ENCODE measurements at regions not wholly inside any gene's neighbourhood (a gene's known extent, or its start where the extent isn't known, plus 50 kb on each side); places are given as distances from the start of the nearest gene placed in this dataset.

DNA sequence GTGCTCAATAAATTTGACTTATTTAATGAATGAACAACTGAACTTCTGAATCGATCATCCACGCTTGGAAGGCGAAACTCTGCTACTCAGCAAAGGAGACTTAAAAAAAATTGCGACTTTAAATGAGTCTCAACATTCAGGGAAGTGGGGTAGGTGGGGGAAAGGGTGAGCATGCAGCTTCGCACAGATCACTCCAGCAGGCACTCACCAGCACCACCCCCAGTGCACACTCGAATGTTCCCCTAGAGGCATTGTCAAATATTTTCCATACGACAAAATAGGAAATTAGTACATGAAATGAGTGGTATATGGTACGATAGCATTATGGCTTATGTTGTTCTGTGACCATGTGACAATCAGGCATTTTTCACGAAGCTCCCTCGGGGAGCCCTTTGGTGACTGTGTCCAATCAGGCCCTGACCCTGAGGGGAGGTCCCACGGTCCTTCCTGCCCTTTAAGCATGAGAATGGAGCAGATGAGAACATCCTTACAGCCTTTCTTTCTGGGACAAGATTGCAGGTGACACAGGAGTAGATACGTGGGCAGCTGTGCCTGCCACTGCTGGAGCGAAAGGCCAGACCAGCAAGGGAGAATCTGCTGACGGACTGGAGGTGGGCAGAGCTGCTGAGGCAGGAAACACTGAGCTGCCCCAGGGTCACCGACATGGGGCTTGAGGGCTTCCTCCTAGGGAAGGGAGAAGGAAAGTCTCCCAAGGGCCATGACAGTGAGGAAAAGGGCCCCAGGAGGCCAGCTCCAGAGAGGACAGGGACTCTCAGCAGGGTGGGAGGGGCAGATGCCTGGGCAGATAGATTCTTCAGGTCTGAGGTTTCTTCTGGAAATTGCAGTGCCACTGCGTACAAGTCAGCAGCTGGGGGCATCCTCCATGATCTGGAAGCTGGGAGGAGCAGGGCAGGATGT, 101.3 kb upstream of the ID2 start:
- ATAC-seq (replicated peaks) = no peak
- H3K27ac Mint-ChIP-seq = peak overlapping the region; percentile 52 to 72
- peaks cover 6% of the 10 kb centered on the region for H3K36me3 Mint-ChIP-seq (ENCODE audit: insufficient read depth)
- H3K9me3 Mint-ChIP-seq = no peaks in the 10 kb centered on the region
- H3K4me3 Mint-ChIP-seq = peak overlapping the region in 1 of 2 donors; percentile 33
- H3K4me1 Mint-ChIP-seq (ENCODE audit: low read depth in 2 of 2) = peaks cover 30 to 41% of the 10 kb centered on the region in 2 donors
- DNase-seq = no peak
- H3K27me3 Mint-ChIP-seq = no peaks in the 10 kb centered on the region

DNA sequence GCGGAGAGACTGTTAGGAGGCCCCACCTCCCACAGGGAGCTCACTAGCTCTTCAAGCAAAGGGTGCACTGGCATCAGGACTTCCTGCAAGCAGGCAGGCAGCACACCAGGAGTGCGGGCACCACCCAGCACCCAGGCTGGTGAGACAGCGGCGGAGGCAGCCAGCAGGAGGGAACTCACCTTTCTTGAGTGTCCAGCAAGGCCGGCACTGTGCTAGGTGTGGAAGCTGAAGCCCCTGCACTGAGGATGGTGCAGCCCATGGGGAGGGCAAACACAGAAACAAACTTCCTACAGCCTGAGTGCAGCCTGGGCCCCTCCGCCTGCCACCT, 100.7 kb upstream of the ID2 start:
- H3K4me1 Mint-ChIP-seq (ENCODE audit: low read depth in 2 of 2) = peaks cover 27 to 38% of the 10 kb centered on the region in 2 donors
- ATAC-seq (replicated peaks) = no peak
- no peaks in the 10 kb centered on the region for H3K27me3 Mint-ChIP-seq
- no peaks in the 10 kb centered on the region for H3K9me3 Mint-ChIP-seq
- H3K4me3 Mint-ChIP-seq = peak overlapping the region in 1 of 2 donors; percentile 33
- H3K27ac Mint-ChIP-seq = peak overlapping the region in 1 of 2 donors; percentile 72
- peaks cover 6% of the 10 kb centered on the region for H3K36me3 Mint-ChIP-seq (ENCODE audit: insufficient read depth)
- no peak for DNase-seq

DNA sequence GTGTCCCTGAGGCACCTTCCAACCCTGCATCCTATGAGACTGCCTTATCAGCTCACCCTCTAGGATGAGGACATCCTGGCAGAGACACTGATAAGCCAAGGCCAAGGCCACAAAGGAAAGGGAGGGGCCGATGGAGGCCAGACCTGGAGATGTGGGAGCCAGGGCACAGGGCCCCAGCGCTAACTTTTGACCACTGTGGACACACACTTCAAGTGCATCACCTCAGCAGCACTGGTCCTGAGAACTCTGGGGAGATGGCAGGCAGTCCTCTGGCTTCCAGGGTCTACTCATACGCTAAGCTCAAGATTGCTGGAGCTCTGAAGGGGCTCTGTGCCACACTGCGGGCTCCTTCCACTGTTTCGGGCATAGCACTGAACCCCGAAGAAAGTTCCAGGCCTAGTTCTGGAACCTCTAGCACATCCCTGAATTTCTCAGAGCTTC, 100.2 kb upstream of the ID2 start:
- no peak for DNase-seq
- Mint-ChIP-seq H3K27ac (peak overlapping the region in 1 of 2 donors; percentile 72), H3K36me3 (ENCODE audit: insufficient read depth) (peaks cover 6% of the 10 kb centered on the region), H3K4me3 (no peak overlapping the region), H3K9me3 (no peaks in the 10 kb centered on the region), H3K27me3 (no peaks in the 10 kb centered on the region), H3K4me1 (ENCODE audit: low read depth in 2 of 2) (peaks cover 23 to 36% of the 10 kb centered on the region in 2 donors)
- no peak for ATAC-seq (replicated peaks)

DNA sequence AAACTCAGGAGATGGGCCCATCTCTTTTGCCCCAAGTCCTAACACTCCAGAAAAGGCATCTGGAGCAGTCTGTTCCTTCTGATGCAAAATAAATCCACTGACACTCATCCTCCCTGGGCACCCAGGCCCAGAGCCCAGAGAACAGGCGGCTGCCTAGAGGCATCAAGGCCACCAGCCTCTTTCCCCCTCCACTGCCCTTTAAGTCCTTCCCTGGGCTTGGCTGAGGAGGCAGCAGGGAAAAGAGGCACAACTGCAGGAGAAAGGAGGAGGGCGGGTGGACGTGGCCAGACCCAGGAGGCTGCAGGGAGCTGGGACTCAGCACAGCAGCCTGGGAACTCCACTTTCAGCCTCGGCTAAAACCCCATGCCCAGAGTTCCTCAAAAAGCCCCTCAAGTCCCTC, 99.7 kb upstream of the ID2 start:
- H3K9me3 Mint-ChIP-seq = no peaks in the 10 kb centered on the region
- H3K27ac Mint-ChIP-seq = peak overlapping the region in 1 of 2 donors; percentile 38
- no peak for ATAC-seq (replicated peaks)

DNA sequence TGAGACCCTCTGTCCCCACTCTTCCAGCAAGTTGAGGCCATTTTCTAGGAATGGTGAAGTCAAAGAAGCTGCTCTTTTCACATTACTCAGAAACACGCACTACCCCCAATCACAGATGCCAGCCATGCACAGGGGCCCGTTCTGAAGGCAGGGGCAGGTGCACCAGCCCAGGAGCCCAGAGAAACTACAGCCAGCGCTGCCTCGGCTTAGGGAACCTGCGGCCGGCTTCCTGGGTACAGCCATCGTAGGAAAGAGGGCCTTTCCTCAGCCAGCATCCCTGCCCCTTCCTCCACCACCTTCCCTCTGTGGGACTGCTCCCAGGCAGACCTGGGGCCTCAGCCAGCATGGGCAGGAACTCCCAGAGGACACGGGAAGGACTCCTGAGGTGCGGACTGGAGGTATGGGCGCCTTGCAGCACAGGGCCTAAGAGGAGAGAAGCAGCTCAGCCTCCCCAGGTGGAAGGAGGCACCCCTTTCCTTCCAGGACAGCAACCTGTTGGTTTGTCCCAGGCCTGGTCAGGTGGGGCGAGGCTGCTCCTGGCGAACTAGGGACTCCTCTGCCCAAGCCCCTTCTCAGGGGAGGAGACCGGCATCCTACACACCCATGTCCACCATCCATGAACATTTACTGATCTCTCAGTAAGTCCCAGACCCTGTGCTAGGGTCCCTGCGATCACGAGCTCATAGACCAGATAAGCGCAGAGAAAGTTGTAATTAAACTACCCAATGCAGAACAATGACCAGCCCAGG, 99.0 kb upstream of the ID2 start:
- Mint-ChIP-seq H3K4me3 (peak overlapping the region in 1 of 2 donors; percentile 50), H3K4me1 (ENCODE audit: low read depth in 2 of 2) (peaks cover 20 to 33% of the 10 kb centered on the region in 2 donors), H3K27me3 (no peaks in the 10 kb centered on the region), H3K9me3 (no peaks in the 10 kb centered on the region), H3K27ac (peak overlapping the region in 1 of 2 donors; percentile 38), H3K36me3 (ENCODE audit: insufficient read depth) (no peaks in the 10 kb centered on the region)
- ATAC-seq (replicated peaks) (no peak), DNase-seq (no peak)

More for the DNA sequence above, 99.7 kb upstream of the ID2 start:
- Mint-ChIP-seq H3K36me3 (ENCODE audit: insufficient read depth) (peaks cover 3% of the 10 kb centered on the region), H3K4me1 (ENCODE audit: low read depth in 2 of 2) (peaks cover 17 to 32% of the 10 kb centered on the region in 2 donors), H3K4me3 (no peak overlapping the region), H3K27me3 (no peaks in the 10 kb centered on the region)
- no peak for DNase-seq

DNA sequence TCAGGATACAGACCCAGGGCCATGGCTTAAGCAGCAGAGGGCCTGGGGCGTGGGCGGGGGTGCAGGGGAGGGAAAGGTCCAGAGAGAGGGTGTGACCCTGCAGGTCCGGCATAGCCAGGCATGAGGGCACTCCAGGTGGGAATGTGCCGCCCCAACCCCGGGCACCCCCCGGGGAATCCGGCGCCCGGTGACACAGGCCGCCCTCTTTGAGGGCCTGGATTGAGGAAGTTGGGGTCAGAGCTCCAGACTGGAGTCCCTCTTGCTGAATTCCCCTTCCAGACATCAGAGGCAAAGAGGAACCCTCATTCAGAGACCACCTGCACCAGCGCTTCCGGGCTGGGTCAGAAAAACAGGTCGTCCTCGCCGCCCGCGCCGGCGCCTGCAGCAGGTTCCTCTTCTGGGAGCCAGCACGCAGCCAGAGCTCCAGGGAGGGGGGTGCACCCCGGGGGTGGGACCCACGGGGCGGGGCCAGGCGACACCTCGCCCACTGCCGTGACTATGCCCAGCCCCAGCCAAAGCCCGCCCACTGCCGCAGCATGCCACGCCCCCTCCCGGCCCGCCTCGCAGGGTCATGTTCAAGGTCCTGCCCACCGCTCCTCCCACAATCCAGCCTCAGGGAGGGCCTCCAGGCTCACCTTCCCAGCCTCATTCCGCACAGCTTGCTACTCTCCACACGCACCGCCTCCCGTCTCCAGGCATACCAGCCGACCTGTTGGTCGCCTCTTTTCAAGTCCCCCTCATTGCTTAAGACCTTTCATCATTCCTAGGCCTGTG, 98.3 kb upstream of the ID2 start:
- DNase-seq (peak; percentile 46 to 76 (median 75)), ATAC-seq (replicated peaks) (peak; percentile 84)
- H3K4me1 Mint-ChIP-seq (ENCODE audit: low read depth in 2 of 2) = peaks cover 28 to 41% of the 10 kb centered on the region in 2 donors
- H3K27me3 Mint-ChIP-seq = no peaks in the 10 kb centered on the region
- peak overlapping the region; percentile 70 for H3K4me3 Mint-ChIP-seq
- H3K36me3 Mint-ChIP-seq (ENCODE audit: insufficient read depth) = no peaks in the 10 kb centered on the region
- no peaks in the 10 kb centered on the region for H3K9me3 Mint-ChIP-seq
- no peak overlapping the region for H3K27ac Mint-ChIP-seq

DNA sequence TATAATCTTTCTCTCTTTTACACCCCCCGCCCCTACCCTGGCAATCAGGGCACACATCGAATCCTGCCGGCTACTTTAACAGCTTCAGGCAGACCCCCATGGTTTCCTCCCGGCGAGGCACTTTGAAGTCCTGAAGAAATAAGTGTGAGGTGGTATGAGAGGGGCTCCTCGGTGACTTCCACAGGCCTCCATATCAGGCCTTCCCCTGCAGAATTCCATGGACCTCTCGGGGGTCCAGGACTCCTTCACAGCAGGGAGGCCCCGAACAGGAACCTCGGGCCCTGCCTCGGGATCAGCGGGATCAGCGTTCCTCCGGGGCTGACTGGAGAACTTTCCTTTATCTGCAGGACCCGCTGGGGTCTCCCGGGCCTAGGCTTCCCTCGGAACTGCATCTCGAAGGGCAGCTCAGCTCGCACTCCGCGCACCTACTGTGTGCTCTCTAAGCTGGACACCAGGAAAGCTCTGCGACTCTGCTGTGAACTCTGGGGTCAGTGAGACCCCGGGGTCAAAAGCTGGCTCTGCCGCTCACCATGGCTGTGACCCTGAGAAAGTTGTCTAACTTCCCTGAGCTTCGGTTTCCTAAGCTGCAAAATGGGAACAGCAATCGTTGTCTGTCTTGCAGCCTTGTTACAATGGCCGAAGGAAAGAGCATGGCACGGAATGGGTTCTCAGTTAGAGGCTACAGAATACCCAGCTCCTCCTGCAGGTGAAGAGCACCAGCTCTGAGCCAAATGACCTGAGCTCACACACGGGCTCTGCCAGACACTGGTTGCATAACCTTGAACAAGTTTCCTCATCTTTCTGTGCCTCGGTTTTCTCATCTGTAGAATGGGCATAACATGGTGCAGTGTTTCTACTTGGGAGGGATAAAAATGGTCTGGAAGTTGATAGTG, 97.4 kb upstream of the ID2 start:
- Mint-ChIP-seq H3K4me3 (peak overlapping the region; percentile 70), H3K27ac (no peak overlapping the region), H3K9me3 (no peaks in the 10 kb centered on the region), H3K36me3 (ENCODE audit: insufficient read depth) (no peaks in the 10 kb centered on the region), H3K27me3 (no peaks in the 10 kb centered on the region), H3K4me1 (ENCODE audit: low read depth in 2 of 2) (peaks cover 32 to 47% of the 10 kb centered on the region in 2 donors)
- no peak for ATAC-seq (replicated peaks)
- no peak for DNase-seq

DNA sequence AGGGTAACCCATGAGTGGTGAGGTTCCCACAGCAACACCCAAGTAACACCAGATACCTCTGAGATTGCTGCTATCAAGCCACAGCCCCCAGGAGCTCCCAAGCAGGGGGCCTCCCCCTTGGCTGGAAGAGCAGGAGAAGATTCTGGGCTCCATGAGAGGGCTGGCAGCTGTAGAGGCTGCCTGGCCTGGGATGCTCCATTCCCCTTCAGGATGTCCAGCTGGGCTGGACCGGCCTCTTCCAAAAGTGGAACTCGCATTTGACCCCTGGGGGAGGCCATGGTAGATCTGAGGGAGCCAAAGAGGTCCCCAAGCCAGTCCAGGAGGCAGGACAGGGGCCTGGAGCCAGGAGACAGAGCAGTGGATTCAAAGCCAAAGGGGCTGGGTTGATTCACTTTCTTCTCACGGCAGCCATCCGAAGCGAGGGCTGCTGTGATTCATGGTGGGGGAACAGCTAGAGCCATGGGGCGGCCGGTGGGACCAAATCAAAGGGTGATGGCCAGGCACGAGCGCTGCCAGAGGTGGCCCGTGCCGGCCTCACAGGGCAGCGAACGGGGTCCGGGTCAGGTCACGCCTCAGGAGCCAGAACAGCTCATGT, 95.3 kb upstream of the ID2 start:
- Mint-ChIP-seq H3K4me1 (ENCODE audit: low read depth in 2 of 2) (peaks cover 29 to 38% of the 10 kb centered on the region in 2 donors), H3K27ac (no peak overlapping the region), H3K4me3 (no peak overlapping the region), H3K36me3 (ENCODE audit: insufficient read depth) (no peaks in the 10 kb centered on the region), H3K9me3 (no peaks in the 10 kb centered on the region), H3K27me3 (peaks cover 0 to 1% of the 10 kb centered on the region in 2 donors)
- no peak for ATAC-seq (replicated peaks)
- DNase-seq = no peak

DNA sequence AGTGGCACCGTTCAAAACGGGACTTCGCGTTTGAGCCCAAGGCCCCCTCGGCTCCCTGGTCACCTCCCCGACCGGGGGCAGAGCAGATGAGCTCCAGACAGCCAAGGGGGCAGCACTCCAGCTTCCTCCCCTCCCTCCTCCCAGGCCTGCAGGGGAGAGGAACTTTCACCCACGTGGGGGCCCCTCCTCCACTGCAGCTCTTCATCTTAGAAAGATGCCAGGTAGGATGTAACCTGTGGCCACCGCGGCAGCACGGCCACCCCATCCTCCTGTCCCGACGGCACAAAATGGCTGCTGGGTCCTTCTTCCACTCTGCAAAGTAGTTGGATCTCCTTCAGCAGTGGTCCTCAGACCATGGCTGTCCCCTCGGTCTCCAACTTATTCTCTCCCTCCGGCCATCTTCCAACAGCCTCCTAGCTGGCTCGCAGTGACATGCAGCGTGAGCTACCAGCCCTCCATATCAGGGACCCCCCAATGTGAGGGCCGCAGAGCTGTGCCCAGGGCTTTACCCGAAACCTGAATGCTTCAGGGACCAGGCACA, 94.5 kb upstream of the ID2 start:
- Mint-ChIP-seq H3K4me3 (peak overlapping the region in 1 of 2 donors; percentile 81), H3K27ac (peak overlapping the region; percentile 46 to 60), H3K4me1 (ENCODE audit: low read depth in 2 of 2) (peaks cover 29 to 38% of the 10 kb centered on the region in 2 donors), H3K9me3 (no peaks in the 10 kb centered on the region), H3K36me3 (ENCODE audit: insufficient read depth) (no peaks in the 10 kb centered on the region), H3K27me3 (peaks cover 0 to 9% of the 10 kb centered on the region in 2 donors)
- DNase-seq (no peak), ATAC-seq (replicated peaks) (no peak)

DNA sequence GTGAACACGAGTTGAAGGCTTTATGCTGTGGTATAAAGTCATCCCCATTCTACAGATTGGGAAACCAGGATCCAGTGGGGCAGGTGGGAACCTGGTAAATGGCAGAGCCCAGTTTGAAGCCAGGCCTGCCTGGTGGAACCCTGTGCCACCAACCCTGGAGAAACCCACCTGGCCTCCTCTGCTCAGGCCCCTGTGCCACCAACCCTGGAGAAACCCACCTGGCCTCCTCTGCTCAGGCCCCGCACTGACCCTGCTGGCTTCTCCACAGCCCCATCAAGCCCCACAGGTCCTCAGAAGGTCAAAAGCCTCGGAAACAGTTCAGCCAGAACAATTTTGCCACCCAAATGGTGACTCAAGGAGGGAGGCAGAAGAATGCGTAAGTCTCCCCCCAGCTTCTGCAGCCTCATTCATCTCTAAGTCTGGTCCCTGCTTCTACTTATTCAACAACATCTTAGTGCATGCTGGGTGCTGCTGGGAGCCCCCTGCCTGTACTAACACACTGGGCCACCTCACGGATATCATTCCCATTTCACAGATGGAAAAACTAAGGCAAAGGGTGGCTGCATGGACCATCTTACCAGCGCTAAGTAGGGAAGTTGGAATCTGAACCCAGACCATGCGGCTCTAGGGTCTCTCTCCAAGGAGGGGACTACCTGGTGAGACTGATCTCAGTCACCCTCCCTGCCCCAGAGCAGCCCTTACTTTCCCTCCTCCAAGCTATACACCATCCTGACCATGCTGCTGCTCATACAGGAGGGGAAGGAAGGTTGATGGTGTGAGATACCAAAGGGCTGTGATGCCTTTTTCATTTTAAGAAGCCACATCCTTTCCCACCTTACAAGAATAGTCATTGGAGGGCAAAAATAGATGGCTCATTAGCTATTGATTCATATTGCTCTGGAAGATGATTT, 93.7 kb upstream of the ID2 start:
- peak overlapping the region; percentile 81 to 82 for H3K4me3 Mint-ChIP-seq

DNA sequence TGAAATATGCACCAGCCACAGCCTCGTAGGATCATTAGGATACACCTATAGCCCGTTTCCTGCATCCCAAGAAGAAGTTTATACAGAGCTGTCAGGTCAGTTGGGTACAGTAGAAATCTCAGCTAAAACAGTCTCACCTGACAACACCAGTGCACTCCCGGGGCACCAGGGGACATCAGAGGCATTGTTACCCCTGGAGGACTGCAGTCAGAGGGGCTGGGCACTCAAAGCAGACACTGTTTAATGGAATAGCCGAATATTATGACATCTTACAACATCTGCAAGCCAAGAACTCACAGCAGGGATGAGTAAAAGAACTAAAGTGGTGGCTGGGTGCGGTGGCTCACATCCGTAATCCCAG, 93.0 kb upstream of the ID2 start:
- Mint-ChIP-seq H3K4me3 (peak overlapping the region; percentile 81 to 82), H3K36me3 (ENCODE audit: insufficient read depth) (no peaks in the 10 kb centered on the region), H3K4me1 (ENCODE audit: low read depth in 2 of 2) (peaks cover 28 to 31% of the 10 kb centered on the region in 2 donors), H3K27me3 (peaks cover 0 to 15% of the 10 kb centered on the region in 2 donors), H3K27ac (peak overlapping the region; percentile 60 to 78), H3K9me3 (no peaks in the 10 kb centered on the region)
- no peak for DNase-seq
- peak; percentile 4 for ATAC-seq (replicated peaks)

More for the DNA sequence above, 93.7 kb upstream of the ID2 start:
- no peaks in the 10 kb centered on the region for H3K9me3 Mint-ChIP-seq
- peak; percentile 20 to 27 (median 20) for DNase-seq
- H3K27me3 Mint-ChIP-seq = peaks cover 0 to 12% of the 10 kb centered on the region in 2 donors
- ATAC-seq (replicated peaks) = peak; percentile 77
- H3K27ac Mint-ChIP-seq = peak overlapping the region; percentile 60 to 78
- H3K36me3 Mint-ChIP-seq (ENCODE audit: insufficient read depth) = no peaks in the 10 kb centered on the region
- H3K4me1 Mint-ChIP-seq (ENCODE audit: low read depth in 2 of 2) = peaks cover 29 to 32% of the 10 kb centered on the region in 2 donors
